ENCODE measurements at regions not wholly inside any gene's neighbourhood (a gene's known extent, or its start where the extent isn't known, plus 50 kb on each side); places are given as distances from the start of the nearest gene placed in this dataset.

DNA sequence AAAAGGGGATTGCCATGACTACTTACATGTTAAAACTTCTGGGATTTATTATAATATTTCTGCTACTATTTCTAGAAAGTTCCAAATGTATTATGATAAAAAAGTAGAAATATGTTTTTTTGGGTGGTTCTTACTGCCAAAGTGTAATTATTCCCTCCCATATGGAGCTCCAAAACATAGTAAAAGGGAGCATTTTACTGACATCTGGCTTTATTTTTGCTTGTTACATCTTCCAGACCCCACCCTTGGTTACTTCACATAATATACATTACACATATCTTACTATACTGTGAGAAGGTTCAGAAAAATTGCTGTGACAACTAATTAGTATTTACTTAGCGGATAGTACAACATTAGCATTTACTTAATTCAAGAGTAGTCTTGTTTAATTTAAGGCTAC is 205.1 kb upstream of the TLL1 start:
- DNase-seq (ENCODE audit: low read depth) = no peak

GRCh38 chr4:165668694-165669093 is 204.3 kb upstream of the TLL1 start:
- DNase-seq (ENCODE audit: low read depth) = peak; percentile 3

- DNase-seq (ENCODE audit: low read depth) = no peak
These were observed 196.0 kb upstream of the TLL1 start for GRCh38 chr4:165677081-165677480.

- DNase-seq (ENCODE audit: low read depth) = no peak
These were observed 194.7 kb upstream of the TLL1 start for GRCh38 chr4:165678236-165678935.

GRCh38 chr4:165678936-165679325 is 194.1 kb upstream of the TLL1 start:
- no peak for DNase-seq (ENCODE audit: low read depth)

DNA sequence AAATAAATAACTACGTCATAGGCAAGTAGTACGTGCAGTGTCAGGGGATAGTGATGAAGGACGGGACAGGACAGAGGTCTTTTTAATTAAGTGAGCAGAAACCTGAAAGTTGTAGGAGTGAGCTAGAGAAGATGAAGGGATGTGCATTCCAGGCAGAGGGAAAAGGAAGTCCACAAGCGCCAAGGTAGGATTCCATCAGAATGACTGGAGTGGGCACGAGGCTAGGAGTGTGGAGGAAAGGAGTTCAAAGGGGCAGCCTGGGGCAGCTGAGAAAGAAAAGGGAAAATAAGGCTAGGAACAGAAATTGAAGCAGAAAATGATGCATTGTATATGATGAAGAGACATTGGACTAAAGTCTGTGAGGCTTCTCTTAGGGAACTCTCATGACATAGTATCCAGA is 192.2 kb upstream of the TLL1 start:
- DNase-seq (ENCODE audit: low read depth) = no peak

GRCh38 chr4:165682611-165683010 is 190.4 kb upstream of the TLL1 start:
- no peak for DNase-seq (ENCODE audit: low read depth)

DNA sequence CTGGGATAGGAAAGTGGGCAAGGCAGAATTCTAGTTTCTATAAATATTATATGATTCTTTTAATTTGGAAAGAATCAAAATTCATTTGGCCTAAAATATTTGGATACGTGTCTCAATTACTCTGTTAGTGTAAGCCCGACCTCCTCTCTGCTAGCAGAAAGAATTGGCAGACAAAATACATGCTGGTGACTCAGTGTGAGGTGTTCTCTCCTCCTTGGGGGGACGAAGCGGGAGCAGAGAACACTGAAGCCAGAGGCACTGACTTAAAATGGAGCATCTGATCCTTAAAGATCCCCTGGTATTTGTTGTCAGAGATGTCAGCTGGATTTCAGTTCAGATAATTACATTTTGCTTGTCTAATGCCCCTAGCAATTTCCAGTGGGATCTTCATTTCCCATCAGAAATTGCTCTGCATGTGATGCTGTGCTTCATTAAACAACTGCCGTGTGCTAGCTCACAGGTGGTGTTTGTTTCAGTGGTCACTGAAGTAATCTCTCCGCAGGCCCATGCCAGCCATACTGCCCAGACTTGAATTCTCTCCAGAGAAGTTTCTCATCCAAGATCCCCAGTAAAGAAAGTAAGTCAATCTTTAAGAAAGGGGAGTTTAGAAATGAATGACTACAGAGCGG is 188.7 kb upstream of the TLL1 start:
- peak; percentile 76 for DNase-seq (ENCODE audit: low read depth)

DNA sequence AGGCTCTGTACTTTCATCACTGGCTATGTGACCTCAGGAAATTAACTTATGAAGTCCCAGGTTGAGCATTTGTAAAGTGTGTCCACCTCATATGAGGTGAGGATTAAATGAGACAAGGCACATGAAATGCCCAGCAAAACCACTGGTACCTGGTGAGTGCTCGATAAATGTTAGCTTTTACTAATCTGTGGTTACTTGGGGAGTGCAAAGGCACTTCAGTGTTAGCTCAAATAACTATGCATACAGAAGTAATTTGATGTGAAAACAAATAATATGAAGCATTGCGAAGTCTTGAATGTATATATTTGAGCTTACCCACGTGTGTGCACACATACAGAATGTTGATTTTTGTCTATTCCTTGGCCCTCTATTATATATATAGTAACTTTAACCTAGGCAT is 186.3 kb upstream of the TLL1 start:
- no peak for DNase-seq (ENCODE audit: low read depth)

DNA sequence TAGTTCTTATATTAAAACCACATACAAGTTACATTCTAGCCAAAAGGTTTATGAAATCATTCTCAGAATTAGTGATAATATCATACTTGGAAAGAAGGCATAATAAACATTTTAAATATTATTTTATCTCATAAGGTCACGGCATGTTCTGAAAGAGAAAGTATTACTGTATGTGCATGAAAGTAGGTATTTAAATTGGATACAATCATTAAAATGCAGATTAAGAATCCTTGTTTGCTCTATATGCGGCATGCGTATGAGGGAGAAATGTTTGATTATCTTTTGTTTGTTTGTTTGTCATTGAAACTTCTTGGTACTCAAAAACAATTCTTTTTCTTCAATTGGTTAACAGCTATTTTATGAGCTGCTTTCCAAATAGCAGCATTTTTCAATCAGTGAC is 183.9 kb upstream of the TLL1 start:
- DNase-seq (ENCODE audit: low read depth) = no peak

DNA sequence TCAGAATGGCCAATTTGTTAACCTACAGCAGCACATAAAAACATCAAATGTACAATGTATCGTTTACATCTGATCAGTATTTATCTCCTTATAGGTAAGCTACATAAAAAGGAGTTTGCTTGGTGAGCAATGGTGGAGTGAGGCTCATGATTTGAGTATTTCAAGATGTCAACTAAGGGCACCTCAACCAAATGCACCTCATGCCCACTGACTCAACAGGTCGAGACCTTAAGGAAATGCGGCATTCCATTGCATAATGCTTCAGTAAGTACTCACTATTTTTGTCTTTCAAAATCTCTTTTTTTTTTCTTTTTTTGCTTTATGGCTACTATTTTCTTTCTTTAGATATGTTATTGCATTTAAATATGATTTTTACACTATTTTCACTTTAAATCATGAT is 181.0 kb upstream of the TLL1 start:
- no peak for DNase-seq (ENCODE audit: low read depth)

GRCh38 chr4:165698272-165698671 is 174.8 kb upstream of the TLL1 start:
- DNase-seq (ENCODE audit: low read depth) = no peak

DNA sequence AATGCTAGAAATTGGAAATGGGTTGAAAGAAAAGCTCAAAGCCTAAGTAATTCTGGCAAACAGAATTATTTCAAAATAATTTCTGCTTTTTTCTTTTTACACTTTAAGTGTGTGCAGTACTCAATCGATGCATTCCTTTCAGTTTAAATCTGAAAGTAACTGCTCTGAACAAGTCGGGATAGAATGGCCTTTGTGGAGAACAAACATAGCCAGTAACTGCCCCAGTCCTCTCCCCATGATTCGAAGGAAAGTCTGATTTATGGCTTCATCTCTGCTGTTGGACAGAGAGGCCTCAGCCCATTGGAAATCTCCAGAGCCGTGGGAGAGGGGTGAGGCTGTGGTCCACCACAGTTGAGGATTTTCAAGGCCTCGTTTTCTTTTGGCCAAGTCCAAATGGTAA is 174.0 kb upstream of the TLL1 start:
- no peak for DNase-seq (ENCODE audit: low read depth)

DNA sequence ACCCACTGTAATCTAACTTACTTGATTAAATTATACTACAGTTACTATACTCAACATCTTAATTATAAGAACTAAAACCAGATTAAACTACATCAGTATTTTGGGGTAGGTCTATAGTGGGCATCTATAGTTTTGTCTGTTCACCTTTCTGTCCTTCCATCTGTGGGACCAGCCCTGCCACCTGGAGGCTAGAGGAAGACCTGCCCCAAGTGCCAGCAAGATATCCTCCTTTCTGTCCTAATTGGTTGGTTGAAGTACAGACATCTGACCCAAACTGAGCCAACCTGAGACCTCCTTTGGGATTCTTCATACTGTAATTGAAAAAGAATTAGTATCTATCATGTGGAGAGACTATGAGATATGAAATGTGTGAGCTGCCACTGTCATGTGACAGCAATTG is 172.2 kb upstream of the TLL1 start:
- peak; percentile 3 for DNase-seq (ENCODE audit: low read depth)

- no peak for DNase-seq (ENCODE audit: low read depth)
These were observed 165.9 kb upstream of the TLL1 start for GRCh38 chr4:165707128-165707527.

DNA sequence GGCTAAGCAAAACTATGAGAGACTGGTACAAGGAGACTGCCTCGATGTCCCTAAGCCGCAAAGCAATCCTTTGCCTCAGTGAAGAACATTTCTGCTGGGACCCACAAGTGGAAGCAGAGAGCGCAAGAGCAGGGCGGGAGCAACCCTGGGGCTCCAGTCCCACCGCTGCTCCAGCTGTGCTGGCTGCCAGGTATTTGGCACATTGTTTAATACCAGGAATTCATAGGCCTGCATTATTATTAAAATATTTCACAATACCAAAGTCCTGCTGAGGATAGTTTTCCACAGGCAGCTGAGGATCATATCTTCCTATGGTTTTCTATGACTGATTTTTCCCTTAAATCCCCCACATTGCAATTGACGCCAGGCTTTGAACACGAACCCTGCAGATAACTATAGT is 163.5 kb upstream of the TLL1 start:
- DNase-seq (ENCODE audit: low read depth) = no peak

GRCh38 chr4:165709973-165710526 is 163.0 kb upstream of the TLL1 start:
- no peak for DNase-seq (ENCODE audit: low read depth)

- no peak for DNase-seq (ENCODE audit: low read depth)
These were observed 161.6 kb upstream of the TLL1 start for GRCh38 chr4:165711436-165711835.

GRCh38 chr4:165711912-165712311 is 161.1 kb upstream of the TLL1 start:
- DNase-seq (ENCODE audit: low read depth) = no peak

GRCh38 chr4:165714650-165715049 is 158.4 kb upstream of the TLL1 start:
- DNase-seq (ENCODE audit: low read depth) = no peak

DNA sequence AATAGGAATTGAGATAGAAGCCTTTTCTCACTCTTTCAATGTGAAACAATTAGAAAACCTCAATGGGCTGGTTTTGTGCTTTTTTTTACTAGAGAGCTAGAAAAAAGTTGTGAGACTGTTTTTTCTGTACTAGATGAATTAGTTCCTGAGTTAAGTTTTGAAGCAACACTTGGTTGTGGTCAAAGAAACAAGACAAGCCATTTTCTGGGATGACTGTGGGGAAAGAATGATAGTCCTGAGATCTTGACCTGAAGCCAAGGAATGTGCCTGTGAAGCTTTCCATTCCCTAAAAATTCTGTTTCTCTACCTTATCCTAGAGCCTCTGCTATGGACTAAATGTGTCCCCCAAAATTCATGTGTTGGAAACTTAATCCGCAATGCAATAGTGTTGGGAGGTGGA is 157.8 kb upstream of the TLL1 start:
- DNase-seq (ENCODE audit: low read depth) = no peak

GRCh38 chr4:165715989-165716388 is 157.0 kb upstream of the TLL1 start:
- no peak for DNase-seq (ENCODE audit: low read depth)

GRCh38 chr4:165716472-165716871 is 156.6 kb upstream of the TLL1 start:
- DNase-seq (ENCODE audit: low read depth) = no peak

DNA sequence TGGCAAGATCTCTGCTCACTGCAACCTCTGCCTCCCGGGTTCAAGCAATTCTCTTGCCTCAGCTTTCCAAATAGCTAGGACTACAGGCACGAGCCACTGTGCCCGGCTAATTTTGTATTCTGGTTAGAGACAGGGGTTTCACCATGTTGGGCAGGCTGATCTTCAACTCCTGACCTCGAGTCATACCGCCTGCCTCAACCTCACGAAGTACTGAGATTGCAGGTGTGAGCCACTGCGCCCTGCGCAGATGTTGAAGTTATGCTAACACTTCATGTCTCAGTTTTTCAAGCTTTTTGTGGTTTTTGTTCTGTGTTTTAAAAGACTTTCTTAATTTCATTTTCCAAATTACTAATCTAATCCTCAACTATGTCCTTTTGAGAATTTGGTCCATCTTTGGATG is 154.4 kb upstream of the TLL1 start:
- no peak for DNase-seq (ENCODE audit: low read depth)
